NB4 (cell line): ENCODE measurements at regions not wholly inside any gene's neighbourhood (a gene's known extent, or its start where the extent isn't known, plus 50 kb on each side); places are given as distances from the start of the nearest gene placed in this dataset.
"Not testable (repeated sequence)": the region's sequence is repeated elsewhere in the genome, so short reads cannot be mapped to it uniquely, and the experiment has no call there.

Source experiments
- MAX ChIP-seq: IDR thresholded peaks from 2 replicates; pipeline ENCODE4 v1.6.1; 2011; ENCODE audit warnings: low read depth, low read length
- MYC ChIP-seq: IDR thresholded peaks from 2 replicates; pipeline ENCODE4 v1.6.1; 2011; ENCODE audit warnings: low read depth, low read length
- POLR2A ChIP-seq: IDR thresholded peaks from 2 replicates; pipeline ENCODE4 v1.6.1; 2011; ENCODE audit warnings: mild to moderate bottlenecking; ENCODE audit not compliant: insufficient read length; ENCODE audit errors: extremely low read depth
- TF ChIP-seq, protein P1 (sequence below): IDR thresholded peaks from one replicate; pipeline ENCODE4 v1.5.1; 2012; ENCODE audit warnings: low read depth, low read length

GRCh38 chr4:9660955-9661354, 120.5 kb upstream of the DRD5 start:
- TF ChIP-seq, protein P1, sequence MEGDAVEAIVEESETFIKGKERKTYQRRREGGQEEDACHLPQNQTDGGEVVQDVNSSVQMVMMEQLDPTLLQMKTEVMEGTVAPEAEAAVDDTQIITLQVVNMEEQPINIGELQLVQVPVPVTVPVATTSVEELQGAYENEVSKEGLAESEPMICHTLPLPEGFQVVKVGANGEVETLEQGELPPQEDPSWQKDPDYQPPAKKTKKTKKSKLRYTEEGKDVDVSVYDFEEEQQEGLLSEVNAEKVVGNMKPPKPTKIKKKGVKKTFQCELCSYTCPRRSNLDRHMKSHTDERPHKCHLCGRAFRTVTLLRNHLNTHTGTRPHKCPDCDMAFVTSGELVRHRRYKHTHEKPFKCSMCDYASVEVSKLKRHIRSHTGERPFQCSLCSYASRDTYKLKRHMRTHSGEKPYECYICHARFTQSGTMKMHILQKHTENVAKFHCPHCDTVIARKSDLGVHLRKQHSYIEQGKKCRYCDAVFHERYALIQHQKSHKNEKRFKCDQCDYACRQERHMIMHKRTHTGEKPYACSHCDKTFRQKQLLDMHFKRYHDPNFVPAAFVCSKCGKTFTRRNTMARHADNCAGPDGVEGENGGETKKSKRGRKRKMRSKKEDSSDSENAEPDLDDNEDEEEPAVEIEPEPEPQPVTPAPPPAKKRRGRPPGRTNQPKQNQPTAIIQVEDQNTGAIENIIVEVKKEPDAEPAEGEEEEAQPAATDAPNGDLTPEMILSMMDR, result not testable (repeated sequence)
- TF ChIP-seq MYC, POLR2A, MAX: not testable (repeated sequence)
